ENCODE measurements at regions not wholly inside any gene's neighbourhood (a gene's known extent, or its start where the extent isn't known, plus 50 kb on each side); places are given as distances from the start of the nearest gene placed in this dataset.

GRCh38 chr18:67232406-67232805, 284.1 kb downstream of the DSEL start:
- Mint-ChIP-seq H3K27ac (peak overlapping the region; percentile 19 to 60 (median 36); a peak in 5 of 7 replicates), H3K4me3 (no peak overlapping the region), H3K4me1 (peaks cover 12 to 18% of the 10 kb centered on the region in 2 experiments), H3K36me3 (ENCODE audit: insufficient read depth in 1 of 3, low read depth in 3 of 3) (peaks cover 4 to 7% (median 6%) of the 10 kb centered on the region in 3 experiments; a peak in 5 of 7 replicates), H3K27me3 (ENCODE audit: low read depth) (no peaks in the 10 kb centered on the region), H3K9me3 (peaks cover 6 to 7% of the 10 kb centered on the region in 2 experiments; a peak in 4 of 5 replicates)
- H3K27ac ChIP-seq (ENCODE audit: insufficient read length, low read depth, low read length) = peak overlapping the region; percentile 41
- no peak overlapping the region for H2BK5ac ChIP-seq (ENCODE audit: insufficient read length, low read length)
- no peak overlapping the region for H2BK120ac ChIP-seq (ENCODE audit: low read depth, low read length, poor library complexity, severe bottlenecking)
- no peaks in the 10 kb centered on the region for H3K79me1 ChIP-seq (ENCODE audit: insufficient read depth, low read depth, low read length, poor library complexity, severe bottlenecking)
- DNase-seq = no peak
- no CpG with 5 or more reads among the region's 4 CpGs for WGBS (ENCODE audit: extremely low coverage, insufficient read length, low lambda C conversion rate)
- H2AFZ ChIP-seq (ENCODE audit: low read length) = no peak overlapping the region
- H3K4me2 ChIP-seq (ENCODE audit: insufficient read depth, insufficient read length, low read length) = peak overlapping the region; percentile 66
- no peaks in the 10 kb centered on the region for H4K20me1 ChIP-seq (ENCODE audit: control insufficient read depth, insufficient read depth, insufficient read length)
- H4K91ac ChIP-seq (ENCODE audit: insufficient read length, low read depth, low read length) = no peak overlapping the region
- no peak for TF ChIP-seq CTCF (conservative IDR thresholded peaks at IDR 0.05)
- no peak overlapping the region for H3K9ac ChIP-seq (ENCODE audit: extremely low read depth, insufficient read length, low read length)
- peaks cover 5% of the 10 kb centered on the region; the same call in 1 of the 2 replicates for H3K4me1 ChIP-seq (ENCODE audit: insufficient read depth, low read length)
- H4K8ac ChIP-seq (replicated peaks; ENCODE audit: insufficient read length, low read depth, low read length) = no peak overlapping the region
- H3K9me3 ChIP-seq (ENCODE audit: control insufficient read depth, low read depth, low read length) = no peaks in the 10 kb centered on the region
- no peak overlapping the region for H4K5ac ChIP-seq (ENCODE audit: insufficient read length, low read depth, low read length)
- no peak overlapping the region for H3K56ac ChIP-seq (ENCODE audit: insufficient read length, low read depth, low read length)
- H3K23ac ChIP-seq (ENCODE audit: insufficient read length, low read depth, low read length) = no peak overlapping the region
- H3K18ac ChIP-seq (ENCODE audit: insufficient read length, low read depth, low read length) = no peak overlapping the region
- no peak overlapping the region for H2BK20ac ChIP-seq (ENCODE audit: low read depth, low read length, poor library complexity, severe bottlenecking)
- H3K14ac ChIP-seq (ENCODE audit: insufficient read depth, low read length) = no peak overlapping the region
- H3K27me3 ChIP-seq (ENCODE audit: insufficient read depth, low read length) = no peaks in the 10 kb centered on the region
- no peak overlapping the region for H2BK15ac ChIP-seq (ENCODE audit: low read depth, low read length)
- H2BK12ac ChIP-seq (ENCODE audit: insufficient read length, low read depth, low read length) = no peak overlapping the region
- H2AK5ac ChIP-seq (ENCODE audit: insufficient read length, low read length) = peak overlapping the region; percentile 8
- no peak overlapping the region for H3T11ph ChIP-seq (ENCODE audit: low read length)
- H3K79me2 ChIP-seq (ENCODE audit: insufficient read depth, low read length) = no peaks in the 10 kb centered on the region
- H3K4ac ChIP-seq (ENCODE audit: low read depth, low read length) = no peak overlapping the region
- no peaks in the 10 kb centered on the region for H3K23me2 ChIP-seq (ENCODE audit: insufficient read length, low read depth, low read length, poor library complexity, severe bottlenecking)
